CD4-positive, CD25-positive, alpha-beta regulatory T cell (primary cell): ENCODE measurements at regions not wholly inside any gene's neighbourhood (a gene's known extent, or its start where the extent isn't known, plus 50 kb on each side); places are given as distances from the start of the nearest gene placed in this dataset.

Experiments used
- ATAC-seq, 2 donors: fragments of 150-1000 bp; cut with Tn5 transposase; one replicate each; pipeline ENCODE4 v1.10.0; 2021; ENCODE audit warnings: low read depth in 2 of 2, moderate number of reproducible peaks in 2 of 2, moderate library complexity in 1 of 2
- DNase-seq, 3 donors: peaks; one replicate each; pipeline versions ENCODE4 v3.0.0 to v3.0.0-alpha.2; 2012 to 2022; ENCODE audit warnings: mixed read lengths in 1 of 3
- H3K27ac ChIP-seq: one replicate; pipeline ENCODE4 v1.7.0; 2013; ENCODE audit warnings: mild to moderate bottlenecking, low read length; ENCODE audit not compliant: insufficient read depth, poor library complexity, severe bottlenecking
- H3K27me3 ChIP-seq: one replicate; pipeline ENCODE4 v1.7.0; 2013; ENCODE audit warnings: low read length; ENCODE audit not compliant: control insufficient read depth, insufficient read depth
- H3K36me3 ChIP-seq: one replicate; pipeline ENCODE4 v1.7.0; 2013; ENCODE audit warnings: mild to moderate bottlenecking, low read length, moderate library complexity; ENCODE audit not compliant: control insufficient read depth, insufficient read depth
- H3K4me1 ChIP-seq: 2 replicates; pipeline ENCODE4 v1.7.0; 2013; ENCODE audit warnings: mild to moderate bottlenecking, low read length; ENCODE audit not compliant: insufficient read depth, control insufficient read depth, poor library complexity, severe bottlenecking
- H3K4me3 ChIP-seq: one replicate; pipeline ENCODE4 v1.7.0; 2013; ENCODE audit warnings: low read depth, mild to moderate bottlenecking, low read length, moderate library complexity
- H3K9me3 ChIP-seq, 2 experiments: 1 replicate in 1 of 2; 2 replicates in 1 of 2; pipeline ENCODE4 v1.7.0; 2013; ENCODE audit warnings: low read length in 2 of 2, mild to moderate bottlenecking in 1 of 2, moderate library complexity in 1 of 2; ENCODE audit not compliant: control insufficient read depth in 2 of 2
- H3K27ac Mint-ChIP-seq, 3 donors: one replicate each; pipeline ENCODE4 v1.8.0; 2020 to 2022; ENCODE audit warnings: mild to moderate bottlenecking in 3 of 3, mixed read lengths in 3 of 3, moderate library complexity in 2 of 3
- H3K27me3 Mint-ChIP-seq: one replicate; pipeline ENCODE4 v1.8.0; 2022; ENCODE audit warnings: mild to moderate bottlenecking, mixed read lengths
- H3K36me3 Mint-ChIP-seq: one replicate; pipeline ENCODE4 v1.8.0; 2020; ENCODE audit warnings: mixed read lengths
- H3K4me1 Mint-ChIP-seq, 4 donors: one replicate each; pipeline ENCODE4 v1.8.0; 2020 to 2022; ENCODE audit warnings: mixed read lengths in 4 of 4, mild to moderate bottlenecking in 1 of 4
- H3K4me3 Mint-ChIP-seq, 4 donors: one replicate each; pipeline ENCODE4 v1.8.0; 2020 to 2022; ENCODE audit warnings: mild to moderate bottlenecking in 4 of 4, mixed read lengths in 4 of 4, moderate library complexity in 3 of 4
- H3K9me3 Mint-ChIP-seq, 7 donors: one replicate each; pipeline ENCODE4 v1.8.0; 2020 to 2022; ENCODE audit warnings: mixed read lengths in 7 of 7, mild to moderate bottlenecking in 3 of 7, moderate library complexity in 2 of 7

- ATAC-seq: no peak
- H3K27ac ChIP-seq: no peak overlapping the region
- no peaks in the 10 kb centered on the region for H3K36me3 ChIP-seq
- H3K9me3 ChIP-seq: no peaks in the 10 kb centered on the region
- Mint-ChIP-seq H3K36me3 (no peaks in the 10 kb centered on the region), H3K4me3 (no peak overlapping the region), H3K27ac (peak overlapping the region in 2 of 3 donors; percentile 80 to 90), H3K27me3 (no peaks in the 10 kb centered on the region), H3K4me1 (peaks cover 18 to 59% (median 51%) of the 10 kb centered on the region in 4 donors), H3K9me3 (peaks cover 0 to 2% (median 0%) of the 10 kb centered on the region in 7 donors)
- DNase-seq: no peak
- no peak overlapping the region for H3K4me3 ChIP-seq
- no peaks in the 10 kb centered on the region for H3K27me3 ChIP-seq
- H3K4me1 ChIP-seq: peaks cover 42% of the 10 kb centered on the region
These were observed 259.8 kb upstream of the CXCR4 start for GRCh38 chr2:136377423-136378382.

DNA sequence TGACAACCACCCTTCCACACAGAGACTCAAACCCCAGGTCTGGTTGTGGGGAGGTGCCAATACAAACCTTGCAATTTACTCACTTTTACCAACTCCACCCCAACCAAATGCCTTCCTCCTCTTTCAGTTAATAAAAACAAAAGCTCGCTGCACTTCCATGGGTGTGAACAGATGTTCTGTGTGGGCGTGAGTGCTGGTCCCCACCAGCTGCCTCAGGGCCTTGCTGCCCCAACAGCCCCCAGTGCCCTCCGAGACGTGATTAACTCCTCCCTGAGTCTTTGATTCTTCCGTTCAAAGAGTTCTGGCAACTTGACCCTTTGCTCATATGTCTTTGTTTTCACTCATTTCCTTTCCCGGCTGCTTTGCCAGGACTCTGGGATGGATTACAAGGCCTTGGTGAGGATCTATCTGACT lies 258.9 kb upstream of the CXCR4 start:
- H3K4me3 Mint-ChIP-seq: peak overlapping the region in 3 of 4 donors; percentile 13 to 48 (median 40)
- Histone ChIP-seq H3K27me3 (no peaks in the 10 kb centered on the region), H3K4me3 (no peak overlapping the region), H3K4me1 (peaks cover 33% of the 10 kb centered on the region), H3K9me3 (no peaks in the 10 kb centered on the region), H3K27ac (no peak overlapping the region), H3K36me3 (no peaks in the 10 kb centered on the region)
- H3K27ac Mint-ChIP-seq: peak overlapping the region; percentile 80 to 96 (median 90)
- H3K4me1 Mint-ChIP-seq: peaks cover 13 to 50% (median 42%) of the 10 kb centered on the region in 4 donors
- peaks cover 0 to 2% (median 0%) of the 10 kb centered on the region in 7 donors for H3K9me3 Mint-ChIP-seq
- no peak for ATAC-seq
- H3K36me3 Mint-ChIP-seq: no peaks in the 10 kb centered on the region
- no peaks in the 10 kb centered on the region for H3K27me3 Mint-ChIP-seq
- DNase-seq: peak in 1 of 3 donors; percentile 68

GRCh38 chr2:136376211-136376610 lies 258.3 kb upstream of the CXCR4 start:
- peak overlapping the region; percentile 78 to 96 (median 80) for H3K27ac Mint-ChIP-seq
- DNase-seq (peak in 1 of 3 donors; percentile 61), ATAC-seq (peak in 1 of 2 donors; percentile 19)
- H3K36me3 Mint-ChIP-seq: no peaks in the 10 kb centered on the region
- Histone ChIP-seq H3K4me1 (peaks cover 27% of the 10 kb centered on the region), H3K36me3 (no peaks in the 10 kb centered on the region), H3K9me3 (no peaks in the 10 kb centered on the region), H3K27me3 (no peaks in the 10 kb centered on the region), H3K4me3 (no peak overlapping the region), H3K27ac (no peak overlapping the region)
- peaks cover 0 to 2% (median 0%) of the 10 kb centered on the region in 7 donors for H3K9me3 Mint-ChIP-seq
- H3K27me3 Mint-ChIP-seq: no peaks in the 10 kb centered on the region
- H3K4me3 Mint-ChIP-seq: peak overlapping the region in 1 of 4 donors; percentile 40
- H3K4me1 Mint-ChIP-seq: peaks cover 13 to 44% (median 36%) of the 10 kb centered on the region in 4 donors

DNA sequence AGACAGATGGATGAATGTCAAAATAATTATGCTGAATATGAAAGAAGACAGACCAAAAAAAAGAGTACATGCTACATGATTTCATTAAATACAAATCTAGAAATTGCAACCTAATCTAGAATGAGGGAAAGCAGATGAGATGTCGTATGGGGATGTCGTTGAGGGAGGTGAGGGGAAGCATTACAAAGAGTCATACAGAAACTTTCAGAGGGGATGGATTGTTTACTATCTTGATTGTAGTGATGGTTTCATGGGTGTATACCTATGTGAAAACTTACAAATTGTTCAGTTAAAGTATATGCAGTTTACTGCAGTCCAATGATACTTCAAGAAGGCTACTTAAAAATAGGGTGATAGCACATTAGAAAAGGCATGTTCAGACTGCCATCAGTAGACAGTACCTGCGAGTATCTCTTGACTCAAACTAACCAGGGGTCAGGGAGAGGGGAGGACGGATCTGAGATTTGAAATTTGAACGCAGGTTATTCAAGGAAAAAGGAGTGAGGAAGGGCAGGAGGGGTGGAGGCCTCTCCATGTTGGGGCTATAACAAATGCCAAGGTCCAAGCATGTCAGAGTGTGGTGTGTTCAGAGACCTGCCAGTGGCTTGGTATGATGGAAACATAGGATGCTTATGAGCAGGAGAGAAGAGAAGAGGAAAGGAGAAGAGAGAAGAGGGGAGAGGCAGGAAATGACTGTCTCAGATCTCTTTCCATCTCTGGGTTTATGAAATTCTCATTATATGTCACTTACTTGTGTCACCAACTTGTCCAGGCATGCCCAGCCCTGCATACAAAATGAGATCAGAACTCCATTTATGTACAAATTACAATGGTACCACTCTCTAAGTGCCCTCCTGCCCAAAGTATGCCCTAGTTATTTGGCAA lies 257.3 kb upstream of the CXCR4 start:
- H3K27ac Mint-ChIP-seq: peak overlapping the region; percentile 69 to 80 (median 72)
- DNase-seq (peak in 1 of 3 donors; percentile 72), ATAC-seq (no peak)
- Histone ChIP-seq H3K4me1 (peaks cover 26% of the 10 kb centered on the region), H3K36me3 (no peaks in the 10 kb centered on the region), H3K9me3 (no peaks in the 10 kb centered on the region), H3K4me3 (no peak overlapping the region), H3K27ac (no peak overlapping the region), H3K27me3 (no peaks in the 10 kb centered on the region)
- H3K36me3 Mint-ChIP-seq: no peaks in the 10 kb centered on the region
- H3K4me1 Mint-ChIP-seq: peaks cover 17 to 45% (median 36%) of the 10 kb centered on the region in 4 donors
- H3K9me3 Mint-ChIP-seq: peaks cover 0 to 2% (median 0%) of the 10 kb centered on the region in 7 donors
- H3K4me3 Mint-ChIP-seq: peak overlapping the region in 2 of 4 donors; percentile 12 to 33
- H3K27me3 Mint-ChIP-seq: peaks cover 4% of the 10 kb centered on the region

DNA sequence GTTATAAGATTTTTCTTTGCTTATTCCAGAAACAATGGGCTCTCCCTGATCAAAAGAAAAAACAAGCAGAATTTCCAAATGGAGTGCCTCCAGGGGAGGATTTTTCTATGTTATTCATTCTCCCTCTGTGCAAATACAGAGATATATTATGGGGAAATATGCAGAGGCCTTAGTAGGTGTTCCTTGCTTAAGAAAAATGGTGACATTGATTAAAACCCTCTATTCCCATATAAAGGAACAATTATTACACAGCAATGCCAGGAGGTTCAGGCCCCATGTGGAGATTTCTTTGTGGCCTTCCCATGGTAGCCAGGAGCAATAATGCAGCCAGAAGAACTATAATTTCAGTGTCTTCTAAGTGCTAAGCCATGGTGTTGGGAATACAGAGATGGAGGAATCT lies 255.9 kb upstream of the CXCR4 start:
- Histone ChIP-seq H3K4me3 (no peak overlapping the region), H3K9me3 (no peaks in the 10 kb centered on the region), H3K27me3 (peaks cover 2% of the 10 kb centered on the region), H3K36me3 (no peaks in the 10 kb centered on the region), H3K4me1 (peaks cover 24% of the 10 kb centered on the region), H3K27ac (no peak overlapping the region)
- H3K4me1 Mint-ChIP-seq: peaks cover 17 to 43% (median 37%) of the 10 kb centered on the region in 4 donors
- no peak overlapping the region for H3K4me3 Mint-ChIP-seq
- peaks cover 5% of the 10 kb centered on the region for H3K27me3 Mint-ChIP-seq
- DNase-seq (no peak), ATAC-seq (no peak)
- peaks cover 0 to 2% (median 0%) of the 10 kb centered on the region in 7 donors for H3K9me3 Mint-ChIP-seq
- H3K27ac Mint-ChIP-seq: no peak overlapping the region
- peaks cover 4% of the 10 kb centered on the region for H3K36me3 Mint-ChIP-seq

- H3K27me3 ChIP-seq: peaks cover 5% of the 10 kb centered on the region
- H3K27ac ChIP-seq: no peak overlapping the region
- no peak overlapping the region for H3K4me3 ChIP-seq
- no peak overlapping the region for H3K27ac Mint-ChIP-seq
- no peak for ATAC-seq
- H3K9me3 Mint-ChIP-seq: peaks cover 0 to 2% (median 0%) of the 10 kb centered on the region in 7 donors
- H3K4me3 Mint-ChIP-seq: no peak overlapping the region
- peaks cover 9% of the 10 kb centered on the region for H3K27me3 Mint-ChIP-seq
- no peaks in the 10 kb centered on the region for H3K9me3 ChIP-seq
- no peak for DNase-seq
- H3K36me3 Mint-ChIP-seq: peaks cover 4% of the 10 kb centered on the region
- no peaks in the 10 kb centered on the region for H3K36me3 ChIP-seq
- H3K4me1 ChIP-seq: peaks cover 19% of the 10 kb centered on the region
- H3K4me1 Mint-ChIP-seq: peaks cover 17 to 37% (median 35%) of the 10 kb centered on the region in 4 donors
These were observed 255.1 kb upstream of the CXCR4 start for GRCh38 chr2:136373029-136373428.

- ATAC-seq: no peak
- no peak for DNase-seq
- Histone ChIP-seq H3K27ac (no peak overlapping the region), H3K4me1 (peaks cover 6% of the 10 kb centered on the region), H3K9me3 (peaks cover 3% of the 10 kb centered on the region in 2 experiments), H3K27me3 (peaks cover 8% of the 10 kb centered on the region), H3K36me3 (no peaks in the 10 kb centered on the region), H3K4me3 (no peak overlapping the region)
- Mint-ChIP-seq H3K27me3 (peaks cover 54% of the 10 kb centered on the region), H3K4me3 (no peak overlapping the region), H3K36me3 (no peaks in the 10 kb centered on the region), H3K4me1 (peaks cover 5 to 20% (median 13%) of the 10 kb centered on the region in 4 donors), H3K27ac (peak overlapping the region in 1 of 3 donors; percentile 24), H3K9me3 (peaks cover 0 to 6% (median 0%) of the 10 kb centered on the region in 7 donors)
These were observed 246.0 kb upstream of the CXCR4 start for GRCh38 chr2:136363900-136364299.
